NK-92 treated with Interleukin-12 subunit alpha and Interleukin-12 subunit beta, amount 100 ng/mL, for 24 hours (cell line): ENCODE measurements at regions not wholly inside any gene's neighbourhood (a gene's known extent, or its start where the extent isn't known, plus 50 kb on each side); places are given as distances from the start of the nearest gene placed in this dataset.

ENCODE experiments used
- DNase-seq: peaks from one replicate; lab custom pipeline; 2025; lab: John Stamatoyannopoulos, UW

DNA sequence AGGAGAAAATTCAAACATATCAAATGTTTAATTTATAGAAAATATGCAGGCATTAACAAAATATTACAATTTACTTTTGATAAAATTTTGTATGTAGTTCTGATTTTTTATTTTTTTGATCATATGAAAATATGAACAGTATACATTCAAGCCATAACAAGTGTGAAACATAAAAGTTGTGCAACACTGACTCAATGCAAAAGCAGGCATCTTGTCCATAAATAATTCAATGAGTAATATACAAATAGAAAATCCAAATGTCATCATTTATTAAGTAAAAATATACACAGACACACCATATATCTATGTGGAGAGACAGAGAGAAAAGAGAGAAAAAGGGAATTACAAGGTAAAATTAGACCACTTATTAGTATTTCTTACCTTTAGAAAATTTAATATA lies 1183.9 kb downstream of the SLITRK1 start:
- DNase-seq = no peak

GRCh38 chr13:82693607-82694006 lies 1188.7 kb downstream of the SLITRK1 start:
- DNase-seq = no peak

GRCh38 chr13:82688400-82688994 lies 1193.8 kb downstream of the SLITRK1 start:
- no peak for DNase-seq

DNA sequence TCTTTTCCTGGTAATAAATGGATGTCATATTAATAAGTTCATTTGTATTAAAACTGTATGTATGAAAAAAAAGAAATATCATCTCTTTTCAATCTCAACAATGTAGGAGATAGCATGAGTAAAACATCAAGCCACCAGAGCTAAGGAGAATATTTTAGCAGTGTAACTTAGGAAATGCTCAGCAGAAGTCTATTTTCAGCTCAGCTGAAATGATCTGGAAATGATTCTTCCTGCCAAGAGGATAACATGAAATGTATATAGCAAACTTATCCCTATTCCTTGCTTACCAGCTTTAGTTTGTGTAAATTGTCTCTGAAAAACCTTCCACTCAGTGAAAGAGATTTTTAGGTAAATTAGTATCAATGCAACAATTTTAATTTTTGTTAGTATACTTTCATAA lies 1194.4 kb downstream of the SLITRK1 start:
- DNase-seq = no peak

DNA sequence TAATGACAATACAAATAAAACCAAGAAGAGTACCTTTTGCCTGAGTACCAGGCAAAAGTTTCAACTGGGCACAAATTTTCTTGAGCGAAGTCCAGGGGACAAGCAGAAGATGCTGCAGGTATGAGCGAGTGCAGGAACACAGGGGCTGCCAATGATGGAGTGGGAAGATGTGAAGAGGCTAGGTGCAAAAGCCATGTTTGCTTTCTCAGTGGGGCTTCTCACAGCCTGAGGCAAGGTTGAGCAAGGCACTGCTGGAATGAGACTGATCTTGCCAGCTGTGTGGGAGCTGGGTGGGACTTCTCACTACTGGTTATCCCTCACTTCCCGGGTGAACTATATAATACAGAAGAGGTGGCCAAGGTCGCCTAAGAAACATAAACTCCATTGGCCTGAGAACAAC lies 1200.7 kb downstream of the SLITRK1 start:
- no peak for DNase-seq

DNA sequence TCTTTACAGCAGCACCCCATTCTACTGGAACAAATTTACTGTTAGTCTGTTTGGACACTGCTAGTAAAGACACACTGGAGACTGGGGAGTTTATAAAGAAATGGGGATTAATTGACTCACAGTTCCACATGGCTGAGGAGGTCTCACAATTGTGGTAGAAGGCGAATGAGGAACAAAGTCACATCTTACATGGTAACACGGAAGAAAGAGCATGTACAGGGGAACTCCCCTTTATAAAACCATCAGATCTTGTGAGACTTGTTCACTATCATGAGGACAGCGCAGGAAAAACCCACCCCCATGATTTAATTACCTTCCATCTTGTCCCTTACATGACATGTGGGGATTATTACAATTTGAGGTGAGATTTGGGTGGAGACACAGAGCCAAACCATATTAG lies 1204.2 kb downstream of the SLITRK1 start:
- no peak for DNase-seq

- DNase-seq = no peak
Observed at GRCh38 chr13:82675024-82675423, 1207.2 kb downstream of the SLITRK1 start.

- no peak for DNase-seq
Observed at GRCh38 chr13:82674546-82674945, 1207.7 kb downstream of the SLITRK1 start.

DNA sequence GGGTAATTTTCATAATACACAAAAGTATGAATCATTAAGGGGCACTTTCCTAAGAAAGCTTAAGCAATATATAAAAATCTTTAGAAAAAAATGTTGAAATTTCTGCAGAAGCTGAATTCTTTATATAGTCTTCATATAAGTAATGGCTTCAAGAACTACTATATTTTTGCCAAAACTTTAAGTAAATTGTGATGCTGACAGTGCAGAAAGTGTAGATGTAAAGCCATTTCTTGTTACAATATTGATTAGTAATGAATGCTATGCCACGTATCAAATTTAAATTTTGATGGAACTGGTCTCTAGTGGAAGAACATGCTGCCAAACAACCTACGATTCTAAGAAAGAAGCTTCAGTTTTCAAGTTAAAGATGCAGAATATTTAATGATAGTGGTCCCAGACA lies 1210.0 kb downstream of the SLITRK1 start:
- DNase-seq = no peak

- no peak for DNase-seq
Observed at GRCh38 chr13:82664183-82664582, 1218.1 kb downstream of the SLITRK1 start.

DNA sequence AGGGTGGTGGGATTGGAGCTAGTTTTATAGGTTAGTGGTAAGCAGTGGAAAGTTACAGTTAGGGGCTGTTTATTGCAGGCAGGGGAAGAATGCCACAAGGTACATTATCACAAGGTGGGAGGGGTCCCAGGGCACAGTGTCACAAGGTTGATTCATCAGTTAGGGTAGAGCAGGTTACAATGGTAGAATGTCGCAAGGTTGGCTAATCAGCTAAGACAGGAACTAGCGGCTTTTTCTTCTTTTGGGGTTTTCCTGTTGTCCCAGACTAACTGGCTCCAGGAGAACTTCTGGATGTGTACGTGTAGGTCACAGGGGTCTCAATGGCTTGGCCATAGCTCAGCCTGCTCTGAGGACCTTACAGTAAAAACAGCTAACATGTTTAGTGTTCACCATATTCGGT lies 1221.1 kb downstream of the SLITRK1 start:
- no peak for DNase-seq

GRCh38 chr13:82658811-82659210 lies 1223.5 kb downstream of the SLITRK1 start:
- DNase-seq = no peak

- no peak for DNase-seq
Observed at GRCh38 chr13:82657471-82657870, 1224.8 kb downstream of the SLITRK1 start.

GRCh38 chr13:82654861-82655855 lies 1227.1 kb downstream of the SLITRK1 start:
- no peak for DNase-seq

DNA sequence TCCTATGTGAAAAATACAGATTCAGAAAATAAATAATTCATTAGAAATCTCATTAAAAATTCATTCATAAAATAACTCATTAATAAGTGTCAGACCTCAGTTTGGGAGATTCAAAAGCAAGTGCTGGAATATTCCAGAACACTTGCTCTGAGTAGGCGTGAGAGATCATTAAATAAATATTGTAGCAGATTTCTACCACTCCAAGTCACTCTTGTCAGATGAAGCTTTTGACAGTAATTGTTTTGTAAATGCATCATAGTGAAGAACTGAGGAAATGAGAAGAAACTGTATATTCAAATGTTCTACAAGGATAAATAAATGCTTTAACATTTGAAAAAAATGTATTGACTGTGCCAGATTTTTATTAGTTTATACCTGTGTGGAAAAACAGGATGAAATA lies 1228.1 kb downstream of the SLITRK1 start:
- DNase-seq = no peak

- DNase-seq = no peak
Observed at GRCh38 chr13:82647540-82647939, 1234.7 kb downstream of the SLITRK1 start.

DNA sequence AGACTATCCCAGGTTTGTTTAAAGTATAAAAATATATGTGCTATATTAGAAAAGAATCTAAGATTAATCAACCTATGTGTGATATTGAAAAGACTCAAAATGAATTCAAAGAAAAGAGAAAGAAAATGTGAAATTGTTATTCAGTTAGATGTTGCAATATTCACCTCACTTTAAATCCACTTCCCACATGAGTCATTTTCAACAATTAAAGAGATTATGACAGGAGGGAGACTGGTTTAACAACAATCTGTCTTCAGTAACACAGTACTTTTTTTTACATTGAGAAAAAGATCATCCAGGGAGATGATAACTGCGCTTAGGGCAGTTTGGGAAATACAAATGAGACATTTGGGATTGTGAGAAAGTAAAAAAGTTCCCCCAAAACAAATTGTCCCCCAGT lies 1246.2 kb downstream of the SLITRK1 start:
- DNase-seq = no peak

DNA sequence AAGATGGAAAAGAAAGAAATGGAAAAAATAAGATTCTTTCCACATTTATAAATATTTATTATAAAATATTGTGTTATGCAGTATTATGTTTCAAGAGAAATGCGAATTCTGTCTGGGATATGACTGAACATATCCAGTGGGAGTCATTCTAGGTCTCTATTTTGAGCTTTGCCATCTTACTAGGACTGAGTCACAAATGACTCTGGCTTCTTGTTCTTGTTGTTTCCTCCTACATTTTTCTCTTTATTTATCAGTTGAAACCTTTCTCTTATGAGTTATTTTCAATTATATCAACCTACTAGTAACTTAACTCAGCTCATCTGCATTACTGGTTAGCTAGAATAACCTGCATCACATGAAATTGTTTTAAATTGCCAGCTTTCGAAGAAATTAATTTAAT lies 1247.3 kb downstream of the SLITRK1 start:
- no peak for DNase-seq

DNA sequence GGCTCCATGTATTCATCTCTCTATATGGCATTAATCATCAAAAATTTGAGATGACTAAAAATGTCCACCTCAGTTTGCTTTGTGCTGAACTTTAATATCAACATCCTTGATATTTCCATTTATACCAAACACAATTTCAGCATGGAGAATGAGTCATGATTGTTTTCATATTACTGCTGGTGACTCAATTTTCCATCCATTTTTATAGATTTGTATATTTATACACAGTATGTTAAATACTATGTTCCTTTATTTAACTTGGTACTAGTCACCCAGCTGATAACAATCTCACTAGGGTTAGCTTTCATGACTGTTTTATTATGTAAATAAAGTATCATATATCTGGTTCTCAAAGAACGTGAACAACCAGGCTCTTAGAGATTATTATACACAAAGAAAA lies 1255.1 kb downstream of the SLITRK1 start:
- DNase-seq = no peak

- DNase-seq = no peak
Observed at GRCh38 chr13:82625717-82626116, 1256.6 kb downstream of the SLITRK1 start.

DNA sequence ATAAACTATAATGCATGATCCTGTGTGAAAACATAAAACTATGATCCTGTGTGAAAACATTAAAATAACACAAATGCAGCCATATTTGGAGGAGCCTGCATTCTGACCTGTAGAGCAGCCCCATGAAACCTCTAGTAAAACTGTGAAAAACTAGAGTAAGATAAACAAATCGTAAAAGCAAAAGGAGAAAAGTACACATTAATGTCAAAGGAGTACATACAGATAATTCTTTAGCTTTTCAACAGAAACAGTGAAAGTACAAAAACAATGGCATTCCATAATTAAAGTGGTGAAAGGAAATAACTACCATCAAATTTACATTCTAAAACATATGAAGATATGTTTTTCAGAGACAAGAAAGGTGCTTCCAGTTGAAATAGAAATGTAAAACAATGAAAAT lies 1267.2 kb downstream of the SLITRK1 start:
- DNase-seq = no peak

DNA sequence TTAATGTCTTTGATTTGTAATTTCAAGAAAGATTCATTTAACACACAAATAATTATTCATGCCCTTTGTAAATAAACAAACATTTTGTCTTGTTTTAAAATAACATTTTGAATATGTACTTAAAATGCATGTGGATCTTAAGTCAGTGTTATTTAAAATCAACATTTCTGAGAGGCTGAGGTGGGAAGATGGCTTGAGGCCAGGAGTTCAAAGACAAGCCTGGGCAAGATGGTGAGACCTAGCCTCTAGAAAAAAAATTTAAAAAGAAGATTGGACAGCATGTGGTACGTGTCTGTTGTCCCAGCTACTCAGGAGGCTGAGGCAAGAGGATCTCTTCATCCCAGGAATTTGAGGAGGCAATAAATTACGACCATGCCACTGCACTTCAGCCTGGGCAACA lies 1268.2 kb downstream of the SLITRK1 start:
- DNase-seq = no peak

GRCh38 chr13:82606008-82606407 lies 1276.3 kb downstream of the SLITRK1 start:
- no peak for DNase-seq

GRCh38 chr13:82597747-82598146 lies 1284.5 kb downstream of the SLITRK1 start:
- DNase-seq = no peak
